Lung (tissue), 11 donors: ENCODE measurements at regions not wholly inside any gene's neighbourhood (a gene's known extent, or its start where the extent isn't known, plus 50 kb on each side); places are given as distances from the start of the nearest gene placed in this dataset.

Source experiments
- ATAC-seq: fragments of 200-7000 bp; cut with Tn5 transposase; one replicate; pipeline ENCODE4 v1.9.1; 2020; ENCODE audit warnings: moderate number of reproducible peaks; ENCODE audit not compliant: insufficient read depth, low FRiP score
- DNase-seq, 3 donors: peaks; one replicate each; pipeline ENCODE4 v3.0.0-alpha.2; 2013 to 2017
- H3K27ac ChIP-seq, 2 donors: one replicate each; pipeline ENCODE4 v1.5.1; 2013; ENCODE audit warnings: mild to moderate bottlenecking in 2 of 2, moderate library complexity in 2 of 2, control low read depth in 1 of 2, inconsistent platforms in 1 of 2, low read depth in 1 of 2, low read length in 1 of 2
- H3K27me3 ChIP-seq, 3 donors: one replicate each; pipeline ENCODE4 v1.5.1; 2013; ENCODE audit warnings: low read length in 2 of 3; ENCODE audit not compliant: control insufficient read depth in 3 of 3, insufficient read depth in 3 of 3
- H3K36me3 ChIP-seq, 4 donors: one replicate each; pipeline ENCODE4 v1.5.1; 2013; ENCODE audit warnings: low read length in 4 of 4, mild to moderate bottlenecking in 1 of 4, moderate library complexity in 1 of 4; ENCODE audit not compliant: control insufficient read depth in 4 of 4, insufficient read depth in 4 of 4
- H3K4me1 ChIP-seq, 5 donors: one replicate each; pipeline ENCODE4 v1.5.1; 2013; ENCODE audit warnings: low read length in 5 of 5, mild to moderate bottlenecking in 2 of 5, moderate library complexity in 1 of 5; ENCODE audit not compliant: control insufficient read depth in 5 of 5, insufficient read depth in 5 of 5
- H3K4me3 ChIP-seq: one replicate; pipeline ENCODE4 v1.5.1; 2013; ENCODE audit warnings: mild to moderate bottlenecking, control low read depth, moderate library complexity
- H3K9ac ChIP-seq, 2 donors: one replicate each; pipeline ENCODE4 v1.5.1; 2013; ENCODE audit warnings: low read length in 2 of 2, control low read depth in 1 of 2; ENCODE audit not compliant: insufficient read depth in 1 of 2
- H3K9me3 ChIP-seq, 4 donors: one replicate each; pipeline ENCODE4 v1.5.1; 2013; ENCODE audit warnings: low read length in 3 of 4, mild to moderate bottlenecking in 1 of 4, moderate library complexity in 1 of 4; ENCODE audit not compliant: control insufficient read depth in 4 of 4, insufficient read depth in 3 of 4
- WGBS, 2 donors: extraction: QIAGEN DNeasy Blood & Tissue Kit; methylation state at CpG; one replicate each; pipeline ENCODE4 v1.1.7; 2013; 5-methylcytosine and 5-hydroxymethylcytosine counted together
- TF ChIP-seq, protein P1 (sequence below): IDR thresholded peaks from 2 replicates; pipeline ENCODE4 v1.5.1; 2012; ENCODE audit warnings: mild to moderate bottlenecking; ENCODE audit errors: control extremely low read depth, extremely low read depth
- donor health status: control.
- donor health status: control.
- donor health status: Bipolar disorder and iron deficiency.
- donor health status: healthy.
- donor health status: DM: yes; HTN: yes; CAD: no.

DNA sequence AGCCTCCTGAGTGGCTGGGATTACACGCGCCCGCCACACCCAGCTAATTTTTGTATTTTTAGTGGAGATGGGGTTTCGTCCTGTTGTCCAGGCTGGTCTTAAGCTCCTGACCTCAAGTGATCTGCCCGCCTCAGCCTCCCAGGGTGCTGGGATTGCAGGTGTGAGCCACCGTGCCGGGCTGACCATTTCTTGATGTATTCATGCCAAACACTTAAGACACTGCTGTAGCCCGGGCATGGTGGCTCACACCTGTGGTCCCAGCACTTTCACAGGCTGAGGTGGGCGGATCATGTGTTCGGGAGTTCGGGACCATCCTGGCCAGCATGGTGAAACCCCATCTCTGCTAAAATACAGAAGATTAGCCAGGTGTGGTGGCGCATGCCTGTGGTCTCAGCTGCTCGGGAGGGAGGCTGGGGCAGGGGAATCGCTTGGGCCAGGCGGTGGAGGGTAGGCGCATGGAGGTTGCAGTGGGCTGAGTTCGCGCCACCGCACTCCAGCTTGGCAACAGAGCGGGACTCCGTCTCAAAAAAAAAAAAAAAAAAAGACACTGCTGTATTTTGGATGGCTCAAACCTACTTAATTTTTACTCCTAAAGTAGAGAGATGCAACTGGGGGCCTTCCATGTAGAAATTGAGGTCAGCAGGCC, 140.8 kb downstream of the NUP35 start:
- Histone ChIP-seq H3K27me3 (no peaks in the 10 kb centered on the region), H3K9me3 (peaks cover 0 to 8% (median 0%) of the 10 kb centered on the region in 4 donors), H3K36me3 (no peaks in the 10 kb centered on the region), H3K4me1 (no peaks in the 10 kb centered on the region), H3K27ac (no peak overlapping the region), H3K9ac (no peak overlapping the region), H3K4me3 (no peak overlapping the region)
- WGBS, 2 donors = 94 to 97% methylated on average over 21 of the region's 21 CpGs
- no peak for ATAC-seq
- TF ChIP-seq, protein P1, sequence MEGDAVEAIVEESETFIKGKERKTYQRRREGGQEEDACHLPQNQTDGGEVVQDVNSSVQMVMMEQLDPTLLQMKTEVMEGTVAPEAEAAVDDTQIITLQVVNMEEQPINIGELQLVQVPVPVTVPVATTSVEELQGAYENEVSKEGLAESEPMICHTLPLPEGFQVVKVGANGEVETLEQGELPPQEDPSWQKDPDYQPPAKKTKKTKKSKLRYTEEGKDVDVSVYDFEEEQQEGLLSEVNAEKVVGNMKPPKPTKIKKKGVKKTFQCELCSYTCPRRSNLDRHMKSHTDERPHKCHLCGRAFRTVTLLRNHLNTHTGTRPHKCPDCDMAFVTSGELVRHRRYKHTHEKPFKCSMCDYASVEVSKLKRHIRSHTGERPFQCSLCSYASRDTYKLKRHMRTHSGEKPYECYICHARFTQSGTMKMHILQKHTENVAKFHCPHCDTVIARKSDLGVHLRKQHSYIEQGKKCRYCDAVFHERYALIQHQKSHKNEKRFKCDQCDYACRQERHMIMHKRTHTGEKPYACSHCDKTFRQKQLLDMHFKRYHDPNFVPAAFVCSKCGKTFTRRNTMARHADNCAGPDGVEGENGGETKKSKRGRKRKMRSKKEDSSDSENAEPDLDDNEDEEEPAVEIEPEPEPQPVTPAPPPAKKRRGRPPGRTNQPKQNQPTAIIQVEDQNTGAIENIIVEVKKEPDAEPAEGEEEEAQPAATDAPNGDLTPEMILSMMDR = no peak
- DNase-seq = no peak

DNA sequence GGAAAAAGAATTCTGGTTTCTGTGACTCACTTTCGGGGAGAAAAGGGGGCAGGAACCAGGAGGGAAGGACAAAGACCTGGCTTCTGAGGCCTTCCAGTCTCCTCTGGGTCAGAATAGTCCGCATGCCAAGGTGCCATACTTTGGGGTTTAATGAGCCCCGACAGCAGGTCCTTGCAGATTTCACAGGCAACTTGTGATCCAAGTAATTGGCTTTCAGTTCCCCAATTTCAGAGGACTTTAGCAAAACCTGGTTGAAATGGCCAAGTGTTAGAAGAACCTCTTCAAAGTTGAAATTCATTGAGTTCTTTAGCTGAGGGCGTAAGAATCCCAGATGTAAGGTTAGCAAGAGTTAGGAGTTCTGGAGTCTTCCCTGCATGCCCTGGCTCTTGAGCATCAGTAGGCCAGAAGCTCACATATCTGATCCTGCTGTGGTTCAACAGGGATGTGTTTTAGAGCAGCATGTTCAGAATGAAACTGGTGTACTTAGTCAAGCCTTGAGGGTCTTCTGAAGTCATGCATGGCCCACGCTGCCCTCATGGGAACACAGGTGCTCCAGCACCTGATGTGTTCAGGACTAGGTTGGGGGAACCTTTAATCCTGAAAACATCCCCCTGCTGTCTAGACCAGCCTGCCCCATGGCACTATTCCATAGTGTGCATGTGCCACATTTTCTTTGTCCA, 143.0 kb downstream of the NUP35 start:
- TF ChIP-seq, protein P1 = no peak
- DNase-seq (no peak), ATAC-seq (no peak)
- Histone ChIP-seq H3K9ac (no peak overlapping the region), H3K27ac (no peak overlapping the region), H3K36me3 (no peaks in the 10 kb centered on the region), H3K4me3 (no peak overlapping the region), H3K4me1 (no peaks in the 10 kb centered on the region), H3K27me3 (no peaks in the 10 kb centered on the region), H3K9me3 (peaks cover 0 to 6% (median 0%) of the 10 kb centered on the region in 4 donors)
- 89 to 90% methylated on average over 5 of the region's 5 CpGs for WGBS, 2 donors

DNA sequence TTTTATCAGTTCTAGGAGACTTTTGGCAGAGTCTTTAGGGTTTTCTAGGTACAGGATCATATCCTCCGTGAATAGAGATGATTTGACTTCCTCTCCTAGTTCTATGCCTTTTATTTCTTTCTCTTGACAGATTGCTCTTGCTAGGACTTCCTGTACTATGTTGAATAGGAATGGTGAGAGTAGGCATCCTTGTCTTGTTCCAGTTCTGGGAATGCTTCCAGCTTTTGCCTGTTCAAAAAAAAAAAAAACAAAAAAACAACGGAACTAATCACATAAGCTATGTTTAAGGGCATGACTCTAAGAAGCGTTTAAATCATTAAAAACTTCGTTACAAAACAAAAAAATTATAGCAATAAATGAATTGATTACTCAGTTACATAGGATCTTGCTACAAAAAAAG, 145.7 kb downstream of the NUP35 start:
- Histone ChIP-seq H3K27ac (no peak overlapping the region), H3K4me1 (no peaks in the 10 kb centered on the region), H3K36me3 (no peaks in the 10 kb centered on the region), H3K9me3 (peaks cover 0 to 3% (median 0%) of the 10 kb centered on the region in 4 donors), H3K9ac (no peak overlapping the region), H3K4me3 (no peak overlapping the region), H3K27me3 (no peaks in the 10 kb centered on the region)
- 45 to 67% methylated on average over 4 of the region's 4 CpGs for WGBS, 2 donors
- TF ChIP-seq, protein P1 = no peak
- ATAC-seq (no peak), DNase-seq (peak in 2 of 3 donors; percentile 25 to 29)
